CD14-positive monocyte (primary cell): ENCODE measurements at regions not wholly inside any gene's neighbourhood (a gene's known extent, or its start where the extent isn't known, plus 50 kb on each side); places are given as distances from the start of the nearest gene placed in this dataset.

Experiments
- DNase-seq, 3 donors: peaks; one replicate each; pipeline ENCODE4 v3.0.0-alpha.2; 2011 to 2022
- H2AFZ ChIP-seq: 2 replicates; pipeline ENCODE4 v1.6.0; 2012; ENCODE audit warnings: mild to moderate bottlenecking, low read depth, low read length, inconsistent platforms; ENCODE audit not compliant: insufficient read depth, poor library complexity, severe bottlenecking
- H3K27ac ChIP-seq, 2 donors: 1 replicate in 1 of 2; 2 replicates in 1 of 2; pipeline ENCODE4 v1.5.1; 2012 to 2013; ENCODE audit warnings: low read length in 2 of 2, control low read depth in 1 of 2, inconsistent platforms in 1 of 2, low read depth in 1 of 2, mild to moderate bottlenecking in 1 of 2
- H3K27me3 ChIP-seq, 2 donors: one replicate each; pipeline versions ENCODE4 v1.6.0 to v1.6.1; 2011 to 2013; ENCODE audit warnings: low read length in 2 of 2; ENCODE audit not compliant: control insufficient read depth in 2 of 2, insufficient read depth in 2 of 2
- H3K36me3 ChIP-seq, 2 donors: replicated peaks in 1 of 2; 1 replicate in 1 of 2; 2 replicates in 1 of 2; pipeline versions ENCODE4 v1.5.1 to v1.6.1; 2012 to 2013; ENCODE audit warnings: low read length in 2 of 2, control low read depth in 1 of 2, inconsistent platforms in 1 of 2, mild to moderate bottlenecking in 1 of 2; ENCODE audit not compliant: insufficient read depth in 2 of 2, control insufficient read depth in 1 of 2
- H3K4me1 ChIP-seq, 2 donors: 1 replicate in 1 of 2; 2 replicates in 1 of 2; pipeline versions ENCODE4 v1.5.1 to v1.6.1; 2012 to 2013; ENCODE audit warnings: low read length in 2 of 2, control low read depth in 1 of 2, inconsistent platforms in 1 of 2, mild to moderate bottlenecking in 1 of 2, moderate library complexity in 1 of 2; ENCODE audit not compliant: insufficient read depth in 2 of 2, control insufficient read depth in 1 of 2
- H3K4me2 ChIP-seq: replicated peaks from 2 replicates; pipeline ENCODE3; 2012; ENCODE audit warnings: low read length, moderate library complexity, mild to moderate bottlenecking; ENCODE audit not compliant: poor library complexity, severe bottlenecking; ENCODE audit errors: extremely low read depth
- H3K4me3 ChIP-seq, 3 experiments: fragments of 200-600 bp in 1 of 3; sonication (generic) in 1 of 3; replicated peaks in 1 of 3; 1 replicate in 2 of 3; 2 replicates in 1 of 3; pipeline ENCODE4 v1.5.1; 2011 to 2013; ENCODE audit warnings: low read length in 3 of 3, mild to moderate bottlenecking in 3 of 3, control low read depth in 2 of 3, low read depth in 2 of 3, inconsistent platforms in 1 of 3, moderate library complexity in 1 of 3
- H3K79me2 ChIP-seq: 2 replicates; pipeline ENCODE4 v1.6.0; 2012; ENCODE audit warnings: mild to moderate bottlenecking, control low read depth, inconsistent platforms, low read length, moderate library complexity; ENCODE audit not compliant: insufficient read depth
- H3K9ac ChIP-seq: 2 replicates; pipeline ENCODE4 v1.6.0; 2017; ENCODE audit warnings: low read length, mild to moderate bottlenecking; ENCODE audit not compliant: insufficient read depth, poor library complexity, severe bottlenecking
- H3K9me3 ChIP-seq, 2 donors: replicated peaks in 1 of 2; 1 replicate in 1 of 2; 2 replicates in 1 of 2; pipeline versions ENCODE4 v1.5.1 to v1.6.1; 2012 to 2013; ENCODE audit warnings: low read length in 2 of 2, control low read depth in 1 of 2; ENCODE audit not compliant: control insufficient read depth in 1 of 2, insufficient read depth in 1 of 2
- H4K20me1 ChIP-seq: 2 replicates; pipeline ENCODE4 v1.6.0; 2012; ENCODE audit warnings: mild to moderate bottlenecking, low read length, control low read depth, moderate library complexity; ENCODE audit not compliant: insufficient read depth
- H3K27ac Mint-ChIP-seq, 7 donors: one replicate each; pipeline ENCODE4 v1.8.0; 2020; ENCODE audit warnings: mild to moderate bottlenecking in 7 of 7, mixed read lengths in 7 of 7, moderate library complexity in 6 of 7, inconsistent platforms in 2 of 7
- H3K27me3 Mint-ChIP-seq, 3 donors: one replicate each; pipeline ENCODE4 v1.8.0; 2021 to 2022; ENCODE audit warnings: low read depth in 3 of 3, mild to moderate bottlenecking in 3 of 3, mixed read lengths in 3 of 3, moderate library complexity in 3 of 3, inconsistent platforms in 1 of 3
- H3K36me3 Mint-ChIP-seq, 2 donors: one replicate each; pipeline ENCODE4 v1.8.0; 2020; ENCODE audit warnings: mixed read lengths in 2 of 2, inconsistent platforms in 1 of 2, mild to moderate bottlenecking in 1 of 2
- H3K4me1 Mint-ChIP-seq: one replicate; pipeline ENCODE4 v1.8.0; 2020; ENCODE audit warnings: mild to moderate bottlenecking, mixed read lengths
- H3K4me3 Mint-ChIP-seq, 2 donors: one replicate each; pipeline ENCODE4 v1.8.0; 2020; ENCODE audit warnings: mild to moderate bottlenecking in 2 of 2, mixed read lengths in 2 of 2, moderate library complexity in 1 of 2
- H3K9me3 Mint-ChIP-seq, 7 donors: one replicate each; pipeline ENCODE4 v1.8.0; 2020 to 2022; ENCODE audit warnings: mixed read lengths in 7 of 7, mild to moderate bottlenecking in 6 of 7, moderate library complexity in 6 of 7, inconsistent platforms in 2 of 7
- WGBS: methylation state at CpG from one replicate; pipeline ENCODE4 v1.1.5; 2013; ENCODE audit warnings: missing lambda C conversion rate; ENCODE audit not compliant: insufficient coverage; 5-methylcytosine and 5-hydroxymethylcytosine counted together
- intact Hi-C, 2 donors: fragments of 100-400 bp; cut with micrococcal nuclease; formaldehyde crosslinking; loops; one replicate each; pipeline versions ENCODE4 v1.15.0 to v1.15.1; 2023
- TF ChIP-seq, protein P1 (sequence below): fragments of 200-600 bp; IDR thresholded peaks from one replicate; pipeline ENCODE4 v1.8.0; 2022; ENCODE audit warnings: antibody characterized with exemption, mild to moderate bottlenecking

DNA sequence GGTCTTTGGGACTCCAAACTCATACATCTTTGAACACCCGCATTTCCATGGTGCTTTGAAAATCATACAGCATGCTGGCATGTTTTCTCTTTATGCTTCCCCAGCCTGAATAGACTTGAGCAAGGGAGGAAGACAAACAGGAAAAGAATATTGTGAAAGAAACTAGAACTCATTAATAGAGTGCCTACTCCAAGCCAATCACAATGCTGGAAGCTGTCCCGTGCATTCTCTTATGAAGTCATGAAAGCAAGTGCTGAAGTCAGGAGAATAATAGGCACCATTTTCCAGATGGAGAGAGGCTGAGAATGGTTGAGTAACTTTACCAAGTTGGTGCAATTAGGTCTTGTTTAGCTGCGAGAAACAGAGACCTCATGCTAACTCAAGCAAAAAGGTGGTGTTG, 102.5 kb upstream of the PTPRT start:
- no peak overlapping the region for H3K4me2 ChIP-seq

DNA sequence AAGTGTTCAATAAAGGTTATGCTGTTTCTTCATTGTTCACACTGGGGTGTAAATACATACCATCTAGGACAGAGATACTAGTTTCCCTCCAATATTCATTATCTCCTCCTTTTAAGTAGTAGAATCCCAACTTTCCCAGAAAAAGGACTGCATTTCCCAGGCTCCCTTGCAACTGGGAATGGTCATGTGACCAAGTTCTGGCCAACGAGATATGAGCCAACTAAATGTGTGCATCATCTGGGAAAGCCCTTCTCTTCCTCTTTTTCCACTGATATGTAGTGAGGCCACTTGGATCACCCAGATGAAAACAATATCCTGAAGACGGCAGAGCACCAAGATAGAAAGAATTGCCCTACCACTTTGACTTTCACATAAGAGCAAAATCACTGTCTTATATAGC, 97.9 kb upstream of the PTPRT start:
- no peaks in the 10 kb centered on the region for H3K9me3 ChIP-seq
- no peak overlapping the region for H3K9ac ChIP-seq
- no peak overlapping the region for H3K27ac ChIP-seq
- 60% methylated on average over 1 of the region's 2 CpGs for WGBS
- H4K20me1 ChIP-seq: no peaks in the 10 kb centered on the region
- H3K36me3 ChIP-seq: no peaks in the 10 kb centered on the region
- Mint-ChIP-seq H3K4me1 (peaks cover 6% of the 10 kb centered on the region), H3K9me3 (peaks cover 0 to 14% (median 1%) of the 10 kb centered on the region in 7 donors), H3K4me3 (no peak overlapping the region), H3K36me3 (no peaks in the 10 kb centered on the region), H3K27ac (no peak overlapping the region), H3K27me3 (peaks cover 7 to 23% (median 14%) of the 10 kb centered on the region in 3 donors)
- H3K79me2 ChIP-seq: no peaks in the 10 kb centered on the region
- no peak overlapping the region for H3K4me3 ChIP-seq
- no peaks in the 10 kb centered on the region for H3K4me1 ChIP-seq
- TF ChIP-seq, protein P1, sequence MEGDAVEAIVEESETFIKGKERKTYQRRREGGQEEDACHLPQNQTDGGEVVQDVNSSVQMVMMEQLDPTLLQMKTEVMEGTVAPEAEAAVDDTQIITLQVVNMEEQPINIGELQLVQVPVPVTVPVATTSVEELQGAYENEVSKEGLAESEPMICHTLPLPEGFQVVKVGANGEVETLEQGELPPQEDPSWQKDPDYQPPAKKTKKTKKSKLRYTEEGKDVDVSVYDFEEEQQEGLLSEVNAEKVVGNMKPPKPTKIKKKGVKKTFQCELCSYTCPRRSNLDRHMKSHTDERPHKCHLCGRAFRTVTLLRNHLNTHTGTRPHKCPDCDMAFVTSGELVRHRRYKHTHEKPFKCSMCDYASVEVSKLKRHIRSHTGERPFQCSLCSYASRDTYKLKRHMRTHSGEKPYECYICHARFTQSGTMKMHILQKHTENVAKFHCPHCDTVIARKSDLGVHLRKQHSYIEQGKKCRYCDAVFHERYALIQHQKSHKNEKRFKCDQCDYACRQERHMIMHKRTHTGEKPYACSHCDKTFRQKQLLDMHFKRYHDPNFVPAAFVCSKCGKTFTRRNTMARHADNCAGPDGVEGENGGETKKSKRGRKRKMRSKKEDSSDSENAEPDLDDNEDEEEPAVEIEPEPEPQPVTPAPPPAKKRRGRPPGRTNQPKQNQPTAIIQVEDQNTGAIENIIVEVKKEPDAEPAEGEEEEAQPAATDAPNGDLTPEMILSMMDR: no peak
- no peak overlapping the region for H2AFZ ChIP-seq
- peaks cover 3 to 6% of the 10 kb centered on the region in 2 donors for H3K27me3 ChIP-seq
- DNase-seq: no peak
- no peak overlapping the region for H3K4me2 ChIP-seq
- intact Hi-C loops: no loop called here

More for the DNA sequence above, 102.5 kb upstream of the PTPRT start:
- no peak for DNase-seq
- peaks cover 0 to 7% (median 0%) of the 10 kb centered on the region in 3 donors for H3K27me3 Mint-ChIP-seq
- H3K4me1 ChIP-seq: no peaks in the 10 kb centered on the region
- WGBS: no CpG with 5 or more reads among the region's 3 CpGs
- H2AFZ ChIP-seq: no peak overlapping the region
- H3K27me3 ChIP-seq: no peaks in the 10 kb centered on the region
- H3K27ac ChIP-seq: no peak overlapping the region
- H3K4me1 Mint-ChIP-seq: no peaks in the 10 kb centered on the region
- H3K9me3 Mint-ChIP-seq: peaks cover 4 to 24% (median 8%) of the 10 kb centered on the region in 7 donors
- H3K4me3 ChIP-seq: no peak overlapping the region
- no peaks in the 10 kb centered on the region for H3K79me2 ChIP-seq
- H3K27ac Mint-ChIP-seq: no peak overlapping the region
- H3K9me3 ChIP-seq: peaks cover 0 to 6% of the 10 kb centered on the region in 2 donors
- H3K36me3 Mint-ChIP-seq: no peaks in the 10 kb centered on the region
- no peaks in the 10 kb centered on the region for H3K36me3 ChIP-seq
- TF ChIP-seq, protein P1: no peak
- no peaks in the 10 kb centered on the region for H4K20me1 ChIP-seq
- intact Hi-C loops: no loop called here
- no peak overlapping the region for H3K4me3 Mint-ChIP-seq
- no peak overlapping the region for H3K9ac ChIP-seq
